GM10266 (cell line): ENCODE measurements at regions not wholly inside any gene's neighbourhood (a gene's known extent, or its start where the extent isn't known, plus 50 kb on each side); places are given as distances from the start of the nearest gene placed in this dataset.

ENCODE experiments used
- DNase-seq: peaks from one replicate; pipeline ENCODE4 v3.0.0; 2012; ENCODE audit errors: extremely low spot score
- TF ChIP-seq, protein P1 (sequence below): IDR thresholded peaks from 2 replicates; pipeline ENCODE4 v1.5.1; 2012; ENCODE audit warnings: mild to moderate bottlenecking, low read depth; ENCODE audit not compliant: control insufficient read depth, insufficient read depth; ENCODE audit errors: missing control alignments

DNA sequence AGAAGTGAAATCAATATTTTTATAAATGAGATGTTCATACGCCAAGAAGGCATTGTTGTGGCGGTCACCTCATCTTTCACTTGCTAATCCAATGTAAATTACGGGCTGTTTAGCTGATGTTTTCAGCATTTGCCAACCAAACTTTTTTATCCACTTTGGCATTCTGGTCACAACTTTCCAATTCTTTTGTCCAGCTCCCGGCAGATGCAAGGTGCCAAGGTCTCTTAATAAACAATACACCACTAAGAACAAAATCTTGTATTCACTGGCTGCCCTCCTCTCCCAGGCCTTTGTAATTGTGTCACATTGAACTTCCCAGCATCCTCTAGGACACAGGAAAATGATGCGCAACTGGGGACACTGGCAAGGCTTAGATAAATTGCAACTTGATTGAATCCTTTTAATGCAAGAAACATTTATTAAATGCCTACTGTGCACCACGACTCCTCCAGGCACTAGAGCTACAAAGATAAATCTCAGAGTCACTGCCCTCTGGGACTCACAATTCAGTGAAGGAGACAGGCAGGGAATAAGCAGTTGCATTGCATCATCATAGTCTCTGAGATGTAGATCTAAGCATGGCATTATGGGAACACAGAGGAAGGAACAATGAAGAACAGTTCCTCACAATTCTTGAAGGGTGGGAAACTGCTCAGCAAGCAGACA is 165.4 kb upstream of the C16orf82 start:
- no peak for DNase-seq
- TF ChIP-seq, protein P1, sequence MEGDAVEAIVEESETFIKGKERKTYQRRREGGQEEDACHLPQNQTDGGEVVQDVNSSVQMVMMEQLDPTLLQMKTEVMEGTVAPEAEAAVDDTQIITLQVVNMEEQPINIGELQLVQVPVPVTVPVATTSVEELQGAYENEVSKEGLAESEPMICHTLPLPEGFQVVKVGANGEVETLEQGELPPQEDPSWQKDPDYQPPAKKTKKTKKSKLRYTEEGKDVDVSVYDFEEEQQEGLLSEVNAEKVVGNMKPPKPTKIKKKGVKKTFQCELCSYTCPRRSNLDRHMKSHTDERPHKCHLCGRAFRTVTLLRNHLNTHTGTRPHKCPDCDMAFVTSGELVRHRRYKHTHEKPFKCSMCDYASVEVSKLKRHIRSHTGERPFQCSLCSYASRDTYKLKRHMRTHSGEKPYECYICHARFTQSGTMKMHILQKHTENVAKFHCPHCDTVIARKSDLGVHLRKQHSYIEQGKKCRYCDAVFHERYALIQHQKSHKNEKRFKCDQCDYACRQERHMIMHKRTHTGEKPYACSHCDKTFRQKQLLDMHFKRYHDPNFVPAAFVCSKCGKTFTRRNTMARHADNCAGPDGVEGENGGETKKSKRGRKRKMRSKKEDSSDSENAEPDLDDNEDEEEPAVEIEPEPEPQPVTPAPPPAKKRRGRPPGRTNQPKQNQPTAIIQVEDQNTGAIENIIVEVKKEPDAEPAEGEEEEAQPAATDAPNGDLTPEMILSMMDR = no peak

DNA sequence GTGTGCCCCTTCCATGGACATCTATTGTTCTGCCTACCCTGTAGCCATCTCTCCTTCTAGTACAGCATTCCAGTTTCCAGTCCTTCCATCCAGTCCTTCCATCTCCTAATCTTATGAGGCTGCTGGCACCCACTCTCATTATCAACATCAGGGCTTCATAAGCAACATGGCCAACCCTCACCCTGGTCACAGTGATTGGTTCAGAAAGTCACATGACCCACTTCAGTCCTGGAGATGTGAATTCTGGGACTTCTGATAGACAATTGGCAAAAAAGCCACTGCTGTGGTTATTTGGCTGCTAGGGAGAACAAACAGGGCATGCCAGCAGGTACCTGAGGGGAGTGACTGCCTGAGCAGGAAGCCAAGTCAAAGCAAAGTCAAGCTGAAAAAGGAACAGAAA is 164.7 kb upstream of the C16orf82 start:
- no peak for DNase-seq
- TF ChIP-seq, protein P1 = no peak

DNA sequence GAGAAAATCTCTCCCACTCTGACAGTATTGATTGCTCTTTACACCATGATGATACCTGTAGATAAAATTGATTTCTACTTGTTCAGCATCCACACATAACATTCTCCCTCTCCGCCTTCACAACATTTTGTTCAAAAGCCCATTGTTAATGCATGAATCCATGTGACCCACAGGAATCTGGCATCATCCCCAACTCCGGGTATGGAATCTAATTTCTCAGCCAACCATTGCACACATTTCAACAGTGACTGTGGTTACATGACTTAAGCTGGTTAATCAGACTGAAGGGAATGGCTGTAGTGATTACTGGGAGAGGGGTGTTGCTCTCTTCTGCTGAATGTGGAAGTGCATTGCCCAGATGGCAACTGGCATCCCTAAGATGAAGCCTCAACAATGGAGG is 161.4 kb upstream of the C16orf82 start:
- TF ChIP-seq, protein P1 = no peak
- DNase-seq = no peak

DNA sequence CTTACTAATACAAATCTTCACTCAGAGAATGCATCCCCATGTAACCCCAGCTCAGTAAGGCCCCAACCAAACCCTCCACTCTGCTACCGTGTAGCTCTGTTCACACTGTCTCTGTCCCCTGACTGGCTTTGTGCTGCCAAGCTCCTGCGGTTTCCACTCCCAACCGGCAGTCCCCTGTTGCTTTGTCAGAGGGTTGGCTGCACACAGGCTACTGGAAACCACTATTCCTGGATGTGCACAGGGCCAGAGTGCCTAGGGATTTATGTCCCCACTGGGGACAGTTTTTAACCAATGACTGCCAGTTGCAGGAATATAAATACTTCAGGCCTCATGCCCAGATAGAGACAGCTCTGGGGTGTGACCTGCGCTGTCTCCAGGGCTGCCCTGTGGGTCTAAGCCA is 157.1 kb upstream of the C16orf82 start:
- no peak for DNase-seq
- TF ChIP-seq, protein P1 = no peak

DNA sequence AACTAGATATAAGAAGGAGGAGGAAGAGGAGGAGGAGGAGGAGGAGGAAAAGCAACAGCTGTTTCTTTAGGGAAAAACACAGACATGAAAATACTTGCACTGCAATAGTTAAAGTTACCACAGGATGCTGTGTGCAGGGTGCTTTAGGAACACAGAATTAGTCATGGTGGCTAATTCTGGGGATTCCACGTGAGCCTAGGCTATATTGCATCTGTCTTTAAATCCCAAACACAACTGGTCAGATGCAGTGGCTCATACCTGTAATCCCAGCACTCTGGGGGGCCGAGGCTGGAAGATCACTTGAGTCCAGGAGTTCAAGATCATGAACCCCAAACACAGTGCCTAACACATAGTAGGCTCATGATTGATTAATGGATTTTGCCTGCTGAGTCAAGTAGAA is 155.3 kb upstream of the C16orf82 start:
- DNase-seq = no peak
- TF ChIP-seq, protein P1 = no peak

DNA sequence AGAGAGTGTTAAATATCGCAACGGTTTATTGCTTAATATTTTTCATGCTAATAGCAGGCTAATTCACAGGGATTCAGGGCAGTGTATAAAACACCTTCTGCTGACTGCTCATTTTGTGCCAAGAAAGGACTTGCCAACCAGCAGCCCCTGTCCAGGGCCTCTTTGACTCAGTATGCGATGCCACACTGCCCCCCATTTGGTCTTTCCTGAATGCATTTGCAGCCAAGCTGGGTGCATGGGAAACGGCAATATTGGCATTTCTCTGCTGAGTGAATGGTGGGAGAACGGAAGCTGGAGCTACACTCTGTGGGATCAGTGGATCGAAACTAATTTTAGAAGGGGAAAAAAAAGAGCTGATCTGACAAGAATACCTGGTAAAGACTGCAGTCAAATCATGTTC is 152.9 kb upstream of the C16orf82 start:
- TF ChIP-seq, protein P1 = no peak
- DNase-seq = no peak

DNA sequence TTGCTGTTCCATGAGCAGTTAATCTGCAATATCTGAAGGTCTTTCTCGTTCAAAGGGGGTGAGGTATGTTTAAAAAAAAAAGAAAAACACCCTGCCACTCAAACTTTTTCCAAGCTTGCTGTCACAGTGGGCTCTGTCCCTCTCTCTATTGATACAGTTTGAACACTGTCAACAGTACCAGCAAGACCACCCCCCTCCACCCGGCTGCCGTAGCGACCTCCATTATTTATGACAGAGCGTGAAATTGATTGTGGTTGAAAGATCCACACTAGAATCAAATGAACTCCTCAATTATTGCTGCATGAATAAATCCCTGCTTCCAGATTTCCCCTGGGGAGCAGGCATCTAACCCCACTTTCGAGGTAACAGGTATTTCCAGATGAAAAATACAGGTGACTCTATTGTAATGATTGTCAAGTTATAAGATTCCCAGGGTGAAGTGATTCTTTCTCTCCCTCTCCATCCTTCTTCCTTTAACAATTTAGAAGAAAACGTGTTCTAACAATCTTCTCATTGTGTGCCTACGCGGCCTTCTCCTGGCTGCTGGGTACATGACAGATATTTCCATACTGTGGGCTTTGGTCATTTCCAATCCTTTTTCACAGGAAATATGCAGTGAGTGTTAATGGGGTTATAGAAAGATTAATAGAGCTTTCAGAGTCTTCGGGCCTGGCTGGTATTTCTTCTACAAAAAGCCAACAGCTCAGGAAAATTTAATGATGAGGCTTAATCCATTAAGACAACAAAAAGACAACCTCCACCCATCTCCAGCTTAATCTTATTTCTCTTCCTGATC is 135.7 kb upstream of the C16orf82 start:
- TF ChIP-seq, protein P1 = no peak
- DNase-seq = no peak
